Kidney glomerular epithelial cell (primary cell): ENCODE measurements at regions not wholly inside any gene's neighbourhood (a gene's known extent, or its start where the extent isn't known, plus 50 kb on each side); places are given as distances from the start of the nearest gene placed in this dataset.
"Not testable (repeated sequence)": the region's sequence is repeated elsewhere in the genome, so short reads cannot be mapped to it uniquely, and the experiment has no call there.

Experiments
- DNase-seq: peaks from one replicate; lab custom pipeline; 2025; lab: John Stamatoyannopoulos, UW

DNA sequence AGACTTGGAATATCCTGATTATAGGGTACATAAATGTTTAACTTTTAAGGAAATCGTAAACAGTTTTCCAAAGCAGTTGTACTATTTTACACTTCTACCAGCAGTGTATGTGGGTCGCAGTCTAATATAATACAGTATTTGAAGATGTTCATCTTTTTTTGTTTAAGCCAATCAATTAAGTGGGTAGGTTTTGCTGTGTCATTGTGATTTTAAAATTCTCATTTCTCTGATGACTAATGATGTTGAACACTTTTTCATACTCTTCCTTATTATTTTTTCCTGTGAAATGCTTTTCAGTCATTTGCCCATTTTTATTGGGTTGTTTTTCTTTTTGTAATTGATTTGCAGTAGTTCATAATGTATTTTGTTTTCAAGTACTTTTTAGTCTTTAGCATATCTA is 2689.7 kb downstream of the PCDH9 start:
- DNase-seq, result no peak

- DNase-seq, result no peak
Observed at GRCh38 chr13:64538711-64539110, 2691.4 kb downstream of the PCDH9 start.

- no peak for DNase-seq
Observed at GRCh38 chr13:64534302-64534701, 2695.8 kb downstream of the PCDH9 start.

DNA sequence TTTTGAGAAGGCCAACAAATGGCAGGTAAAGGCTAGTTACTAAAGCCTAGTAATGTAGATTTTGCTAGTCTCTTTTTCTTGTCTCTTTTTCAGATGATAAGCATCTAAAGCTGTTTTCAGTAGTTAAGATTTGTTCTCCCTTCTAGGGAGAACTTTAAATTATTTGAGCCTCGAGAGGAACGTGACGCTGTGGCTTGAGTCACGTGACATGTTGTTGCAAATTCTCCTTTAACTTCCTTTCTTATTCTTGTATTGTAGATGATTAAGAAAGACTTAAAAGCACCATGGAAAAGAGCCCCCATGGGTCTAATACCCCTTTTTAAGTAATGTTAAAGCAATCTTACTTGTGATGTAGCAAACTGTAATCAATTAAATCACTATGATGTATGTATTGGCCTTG is 2698.7 kb downstream of the PCDH9 start:
- DNase-seq, result no peak

DNA sequence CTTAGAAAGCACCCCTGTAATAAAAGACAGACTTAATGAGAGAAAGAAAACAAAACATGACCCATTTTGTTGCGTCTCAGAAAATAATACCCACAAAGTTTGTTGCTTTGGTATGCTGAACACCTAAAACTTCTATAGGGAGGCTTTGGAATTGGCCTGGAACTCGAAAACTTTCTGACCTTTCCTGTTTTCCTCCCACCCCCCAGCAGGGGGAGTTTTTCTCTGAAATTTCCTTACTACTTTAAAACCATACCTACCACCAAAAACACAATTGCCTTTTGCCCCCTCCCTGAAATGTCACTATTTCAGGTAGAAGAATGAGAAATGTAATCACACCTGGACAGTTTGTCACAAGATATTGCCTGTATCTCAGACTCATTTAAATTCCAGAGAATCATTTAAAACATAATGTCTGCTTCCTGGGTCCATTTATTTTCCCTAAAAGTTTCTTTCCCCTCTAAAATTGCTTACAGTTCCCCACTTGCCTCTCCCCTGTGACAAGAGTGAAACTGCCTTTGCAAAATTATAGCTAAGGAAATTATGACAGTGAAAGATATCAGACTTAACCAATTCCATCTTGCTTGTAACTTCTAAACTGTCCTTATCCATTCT is 2700.2 kb downstream of the PCDH9 start:
- peak; percentile 2 for DNase-seq

- DNase-seq, result no peak
Observed at GRCh38 chr13:64528838-64529237, 2701.3 kb downstream of the PCDH9 start.

DNA sequence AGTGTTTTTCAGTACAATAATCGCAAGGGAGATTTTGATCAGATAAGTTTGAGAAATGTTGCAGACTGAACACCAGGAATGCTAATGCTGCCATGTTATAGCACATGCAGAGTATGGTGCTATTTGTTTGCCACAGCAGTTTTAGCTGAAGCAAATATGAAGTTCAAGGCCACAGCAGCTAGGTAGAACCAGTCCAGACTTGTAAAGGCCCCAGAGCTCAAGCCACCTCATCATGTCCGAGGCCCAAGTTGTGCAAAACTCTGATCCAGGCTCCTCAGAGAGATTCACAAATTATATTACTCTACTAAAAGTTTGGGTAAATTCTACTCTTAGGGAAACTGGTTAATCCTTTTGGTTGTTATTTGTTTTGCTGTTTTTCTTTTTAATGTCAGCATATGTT is 2702.6 kb downstream of the PCDH9 start:
- DNase-seq, result no peak

DNA sequence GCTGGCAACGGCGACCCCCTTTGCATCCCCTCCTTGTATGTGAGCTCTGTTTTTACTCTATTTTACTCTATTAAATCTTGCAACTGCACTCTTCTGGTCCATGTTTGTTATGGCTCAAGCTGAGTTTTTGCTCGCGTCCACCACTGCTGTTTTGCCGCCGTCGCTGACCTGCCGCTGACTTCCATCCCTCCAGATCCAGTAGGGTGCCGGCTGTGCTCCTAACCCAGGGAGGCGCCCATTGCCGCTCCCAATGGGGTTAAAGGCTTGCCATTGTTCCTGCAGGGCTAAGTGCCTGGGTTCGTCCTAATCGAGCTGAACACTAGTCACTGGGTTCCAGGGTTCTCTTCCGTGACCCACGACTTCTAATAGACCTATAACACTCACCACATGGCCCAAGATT is 2704.4 kb downstream of the PCDH9 start:
- DNase-seq, result no peak

DNA sequence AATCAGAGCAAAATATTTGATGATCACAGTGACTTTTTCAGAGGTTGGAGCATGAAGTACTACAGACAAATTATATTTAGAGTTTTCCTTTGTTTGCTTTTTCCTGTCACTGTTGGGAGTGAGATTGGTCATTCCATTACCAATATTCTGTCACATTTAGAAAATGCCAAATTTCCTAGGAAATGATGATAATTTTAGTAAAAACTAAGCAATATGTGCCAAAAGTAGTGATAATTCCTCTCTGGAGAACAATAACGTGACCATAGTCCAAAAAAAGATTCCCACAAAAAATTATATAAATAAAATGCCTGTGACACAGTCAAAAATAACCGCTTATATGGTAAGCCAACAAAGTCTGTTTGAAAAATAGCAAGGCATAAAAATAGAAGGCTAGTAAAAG is 2719.4 kb downstream of the PCDH9 start:
- no peak for DNase-seq

GRCh38 chr13:64506246-64506645 is 2723.9 kb downstream of the PCDH9 start:
- no peak for DNase-seq

DNA sequence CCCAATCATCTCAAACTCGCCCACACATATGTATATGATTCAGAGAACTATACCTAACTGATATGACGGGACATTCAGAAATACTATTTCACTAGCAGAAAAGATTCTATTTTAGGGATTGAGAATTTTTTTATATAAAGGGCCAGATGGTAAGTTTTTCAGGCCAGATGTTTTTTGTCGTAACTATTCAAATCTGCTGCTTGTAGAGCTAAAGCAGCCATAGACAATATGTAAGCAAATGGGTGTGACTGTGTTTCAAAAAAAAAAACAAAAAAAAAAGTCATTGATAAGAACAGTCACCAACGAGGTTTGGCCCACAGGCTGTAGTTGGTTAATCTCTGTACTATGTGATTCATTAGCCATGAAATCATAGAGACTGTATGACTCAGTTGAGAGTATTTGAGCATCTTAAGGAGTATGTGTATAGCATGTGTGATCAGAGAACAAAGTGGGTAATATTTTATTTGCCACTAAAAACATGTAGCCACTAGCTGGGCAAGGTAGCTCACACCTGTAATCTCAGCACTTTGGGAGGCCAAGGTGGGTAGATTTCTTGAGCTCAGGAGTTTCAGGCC is 2724.7 kb downstream of the PCDH9 start:
- no peak for DNase-seq

- no peak for DNase-seq
Observed at GRCh38 chr13:64488731-64489130, 2741.4 kb downstream of the PCDH9 start.

DNA sequence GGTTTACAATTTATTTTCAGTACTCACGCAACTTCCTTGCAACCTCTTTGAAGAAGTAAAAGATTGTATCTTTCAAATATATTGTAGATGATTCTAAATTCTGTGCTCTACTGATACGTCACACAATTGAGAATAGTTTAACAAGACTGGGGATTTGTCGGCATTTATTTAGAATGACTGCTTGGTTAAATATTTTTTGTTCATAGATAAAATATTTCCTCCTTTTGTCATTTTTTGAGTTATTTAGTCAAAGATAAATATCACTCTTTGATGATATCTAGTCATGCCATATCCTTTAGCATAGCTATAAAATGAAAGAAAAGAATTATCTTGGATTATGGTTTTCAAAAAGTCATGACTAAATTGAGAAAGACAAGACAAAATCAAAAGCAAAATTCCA is 2747.8 kb downstream of the PCDH9 start:
- no peak for DNase-seq

GRCh38 chr13:64480672-64481071 is 2749.5 kb downstream of the PCDH9 start:
- DNase-seq, result no peak

- no peak for DNase-seq
Observed at GRCh38 chr13:64480211-64480610, 2749.9 kb downstream of the PCDH9 start.

DNA sequence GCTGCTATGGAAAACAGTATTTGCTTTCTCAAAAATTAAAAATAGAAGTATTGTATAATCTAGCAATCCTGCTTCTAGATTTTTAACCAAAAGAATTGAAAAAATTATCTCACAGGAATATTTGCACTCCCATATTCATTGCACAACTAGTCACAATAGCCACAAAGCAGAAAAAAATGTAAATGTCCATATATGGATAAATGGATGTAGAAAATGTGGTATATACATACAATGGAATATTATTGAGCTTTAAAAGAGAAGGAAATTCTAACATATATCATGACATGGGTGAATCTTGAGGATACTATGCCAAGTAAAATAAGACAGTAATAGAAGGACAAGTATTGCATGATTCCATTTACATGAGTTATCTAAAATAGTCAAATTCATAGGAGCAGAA is 2753.0 kb downstream of the PCDH9 start:
- no peak for DNase-seq

GRCh38 chr13:64476041-64476568 is 2754.0 kb downstream of the PCDH9 start:
- not testable (repeated sequence) for DNase-seq

DNA sequence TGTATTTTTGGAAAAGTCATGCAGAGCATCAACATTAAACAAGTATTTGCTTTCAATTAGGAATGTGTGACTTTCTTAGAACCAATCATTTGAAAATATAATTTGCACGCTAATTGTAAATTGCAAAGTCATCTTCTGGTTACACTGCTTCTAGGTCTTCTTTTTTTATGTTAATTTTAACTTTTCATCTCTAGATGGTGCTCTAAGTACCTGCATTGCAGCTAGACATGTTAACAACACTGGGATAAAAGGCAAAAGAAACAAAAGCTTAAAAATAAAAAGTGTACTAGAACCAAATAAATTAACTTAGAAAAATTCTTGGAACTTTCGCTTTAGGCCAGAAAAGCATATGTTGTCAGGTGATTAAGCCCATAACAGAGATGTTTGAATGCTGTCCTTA is 2758.2 kb downstream of the PCDH9 start:
- peak; percentile 42 for DNase-seq

- no peak for DNase-seq
Observed at GRCh38 chr13:64470751-64471150, 2759.4 kb downstream of the PCDH9 start.

- no peak for DNase-seq
Observed at GRCh38 chr13:64459778-64460177, 2770.4 kb downstream of the PCDH9 start.

DNA sequence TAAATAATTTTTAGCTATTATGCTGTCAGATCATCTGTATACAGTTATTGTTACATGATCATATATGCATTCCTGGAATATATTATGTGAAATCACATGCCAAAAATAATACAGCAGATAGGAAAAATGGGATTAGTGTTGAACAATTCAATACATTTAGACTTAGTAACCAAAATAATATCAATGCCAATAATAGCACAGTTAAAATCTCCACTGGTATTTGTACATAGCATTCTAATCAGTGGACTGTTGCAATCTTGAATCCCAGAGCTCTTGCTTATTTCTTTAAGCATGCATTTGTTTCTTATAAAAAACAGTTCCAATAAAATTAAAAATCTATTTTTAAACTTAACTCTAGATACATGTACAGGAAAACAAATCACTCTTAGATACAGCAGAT is 2772.2 kb downstream of the PCDH9 start:
- no peak for DNase-seq

GRCh38 chr13:64455124-64455523 is 2775.0 kb downstream of the PCDH9 start:
- no peak for DNase-seq

GRCh38 chr13:64453831-64454230 is 2776.3 kb downstream of the PCDH9 start:
- no peak for DNase-seq

- DNase-seq, result no peak
Observed at GRCh38 chr13:64446372-64446771, 2783.8 kb downstream of the PCDH9 start.
